Neural progenitor cell (in vitro differentiated cells): ENCODE measurements at regions not wholly inside any gene's neighbourhood (a gene's known extent, or its start where the extent isn't known, plus 50 kb on each side); places are given as distances from the start of the nearest gene placed in this dataset.

Experiments
- EZH2 ChIP-seq: fragments of 200-600 bp; sonication (generic); IDR thresholded peaks from 2 replicates; pipeline ENCODE4 v1.6.1; 2017; ENCODE audit warnings: antibody characterized with exemption, mild to moderate bottlenecking, moderate library complexity
- TF ChIP-seq, protein P1 (sequence below): fragments of 200-600 bp; sonication (generic); IDR thresholded peaks from 2 replicates; pipeline ENCODE4 v1.5.1; 2017; ENCODE audit warnings: antibody characterized with exemption, mild to moderate bottlenecking

DNA sequence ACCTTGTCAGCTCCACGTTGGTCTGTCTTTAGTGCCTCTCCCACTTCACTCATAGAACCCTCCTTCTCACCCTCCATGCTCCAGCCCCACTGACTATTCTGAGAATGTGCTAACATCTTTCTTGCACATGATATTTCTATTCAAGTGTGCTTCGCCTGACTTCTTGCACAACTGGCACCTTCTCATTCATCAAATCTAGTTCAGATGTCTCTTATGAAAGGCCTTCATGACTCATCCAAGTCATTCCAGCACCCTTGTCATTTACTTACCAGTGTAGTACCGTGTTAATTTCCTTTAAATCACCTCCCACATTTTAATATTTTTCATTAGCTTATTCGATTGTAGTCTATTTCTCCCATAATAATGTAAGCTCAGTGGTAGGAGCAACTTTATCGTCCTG is 197.8 kb upstream of the PIRT start:
- TF ChIP-seq, protein P1, sequence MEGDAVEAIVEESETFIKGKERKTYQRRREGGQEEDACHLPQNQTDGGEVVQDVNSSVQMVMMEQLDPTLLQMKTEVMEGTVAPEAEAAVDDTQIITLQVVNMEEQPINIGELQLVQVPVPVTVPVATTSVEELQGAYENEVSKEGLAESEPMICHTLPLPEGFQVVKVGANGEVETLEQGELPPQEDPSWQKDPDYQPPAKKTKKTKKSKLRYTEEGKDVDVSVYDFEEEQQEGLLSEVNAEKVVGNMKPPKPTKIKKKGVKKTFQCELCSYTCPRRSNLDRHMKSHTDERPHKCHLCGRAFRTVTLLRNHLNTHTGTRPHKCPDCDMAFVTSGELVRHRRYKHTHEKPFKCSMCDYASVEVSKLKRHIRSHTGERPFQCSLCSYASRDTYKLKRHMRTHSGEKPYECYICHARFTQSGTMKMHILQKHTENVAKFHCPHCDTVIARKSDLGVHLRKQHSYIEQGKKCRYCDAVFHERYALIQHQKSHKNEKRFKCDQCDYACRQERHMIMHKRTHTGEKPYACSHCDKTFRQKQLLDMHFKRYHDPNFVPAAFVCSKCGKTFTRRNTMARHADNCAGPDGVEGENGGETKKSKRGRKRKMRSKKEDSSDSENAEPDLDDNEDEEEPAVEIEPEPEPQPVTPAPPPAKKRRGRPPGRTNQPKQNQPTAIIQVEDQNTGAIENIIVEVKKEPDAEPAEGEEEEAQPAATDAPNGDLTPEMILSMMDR = no peak
- no peak for TF ChIP-seq EZH2
